OCI-LY1 (cell line): ENCODE measurements at regions not wholly inside any gene's neighbourhood (a gene's known extent, or its start where the extent isn't known, plus 50 kb on each side); places are given as distances from the start of the nearest gene placed in this dataset.

Experiments
- H2AFZ ChIP-seq: fragments of 200-600 bp; sonication (generic), shearing (Covaris generic); 2 replicates; pipeline ENCODE4 v1.6.0; 2014; ENCODE audit warnings: antibody characterized with exemption, mild to moderate bottlenecking, low read length
- H3F3A ChIP-seq: fragments of 200-600 bp; sonication (generic), shearing (Covaris generic); 2 replicates; pipeline ENCODE4 v1.6.0; 2014; ENCODE audit warnings: mild to moderate bottlenecking, antibody characterized with exemption, low read length, moderate library complexity; ENCODE audit not compliant: insufficient read depth
- H3K27ac ChIP-seq: fragments of 200-600 bp; sonication (generic); 2 replicates; pipeline ENCODE4 v1.5.1; 2014; ENCODE audit warnings: low read length, mixed run types, mild to moderate bottlenecking, low read depth; ENCODE audit not compliant: poor library complexity, severe bottlenecking
- H3K27me3 ChIP-seq: fragments of 200-600 bp; sonication (generic); 2 replicates; pipeline ENCODE4 v1.6.0; 2014; ENCODE audit warnings: antibody characterized with exemption, mild to moderate bottlenecking, low read length, moderate library complexity; ENCODE audit not compliant: insufficient read depth
- H3K36me3 ChIP-seq: fragments of 200-600 bp; sonication (generic); 2 replicates; pipeline ENCODE4 v1.6.1; 2014; ENCODE audit warnings: mild to moderate bottlenecking, antibody characterized with exemption, low read length, moderate library complexity, mixed read lengths; ENCODE audit not compliant: insufficient read depth
- H3K4me1 ChIP-seq: fragments of 200-600 bp; sonication (generic); 2 replicates; pipeline ENCODE4 v1.5.1; 2014; ENCODE audit warnings: mild to moderate bottlenecking, low read length, moderate library complexity; ENCODE audit not compliant: insufficient read depth, severe bottlenecking
- H3K4me2 ChIP-seq: fragments of 200-600 bp; sonication (generic), shearing (Covaris generic); 2 replicates; pipeline ENCODE4 v1.6.1; 2014; ENCODE audit warnings: low read length
- H3K4me3 ChIP-seq: fragments of 200-600 bp; sonication (generic); 2 replicates; pipeline ENCODE4 v1.5.1; 2014; ENCODE audit warnings: low read length, low read depth, mild to moderate bottlenecking, mixed read lengths; ENCODE audit not compliant: poor library complexity, severe bottlenecking
- H3K79me2 ChIP-seq: fragments of 200-600 bp; shearing (Covaris generic); 2 replicates; pipeline ENCODE4 v1.6.1; 2016; ENCODE audit warnings: mixed run types, low read length, mixed read lengths; ENCODE audit not compliant: insufficient read depth
- H3K9ac ChIP-seq: fragments of 200-600 bp; sonication (generic), shearing (Covaris generic); 2 replicates; pipeline ENCODE4 v1.6.1; 2014; ENCODE audit warnings: mild to moderate bottlenecking, low read length, mixed read lengths
- H3K9me2 ChIP-seq: fragments of 200-600 bp; sonication (generic), shearing (Covaris generic); 2 replicates; pipeline ENCODE4 v1.6.1; 2014; ENCODE audit warnings: low read depth, mild to moderate bottlenecking, low read length, mixed read lengths
- H3K9me3 ChIP-seq: fragments of 200-600 bp; shearing (Covaris generic); 2 replicates; pipeline ENCODE4 v1.6.1; 2014; ENCODE audit warnings: low read length, mixed read lengths
- H4K20me1 ChIP-seq: fragments of 200-600 bp; sonication (generic), shearing (Covaris generic); 2 replicates; pipeline ENCODE4 v1.6.0; 2016; ENCODE audit warnings: mild to moderate bottlenecking, low read length; ENCODE audit not compliant: insufficient read depth
- EZH2 ChIP-seq: fragments of 200-600 bp; sonication (generic), shearing (Covaris generic); IDR thresholded peaks from 2 replicates; pipeline ENCODE4 v1.8.0; 2017; ENCODE audit warnings: borderline replicate concordance, mixed run types, mild to moderate bottlenecking, antibody characterized with exemption, low read length, moderate library complexity, mixed read lengths
- TF ChIP-seq, protein P1 (sequence below): fragments of 200-600 bp; sonication (generic), shearing (Covaris generic); IDR thresholded peaks from 2 replicates; pipeline ENCODE4 v1.5.1; 2017; ENCODE audit warnings: mild to moderate bottlenecking, antibody characterized with exemption, low read length, moderate library complexity, mixed read lengths

DNA sequence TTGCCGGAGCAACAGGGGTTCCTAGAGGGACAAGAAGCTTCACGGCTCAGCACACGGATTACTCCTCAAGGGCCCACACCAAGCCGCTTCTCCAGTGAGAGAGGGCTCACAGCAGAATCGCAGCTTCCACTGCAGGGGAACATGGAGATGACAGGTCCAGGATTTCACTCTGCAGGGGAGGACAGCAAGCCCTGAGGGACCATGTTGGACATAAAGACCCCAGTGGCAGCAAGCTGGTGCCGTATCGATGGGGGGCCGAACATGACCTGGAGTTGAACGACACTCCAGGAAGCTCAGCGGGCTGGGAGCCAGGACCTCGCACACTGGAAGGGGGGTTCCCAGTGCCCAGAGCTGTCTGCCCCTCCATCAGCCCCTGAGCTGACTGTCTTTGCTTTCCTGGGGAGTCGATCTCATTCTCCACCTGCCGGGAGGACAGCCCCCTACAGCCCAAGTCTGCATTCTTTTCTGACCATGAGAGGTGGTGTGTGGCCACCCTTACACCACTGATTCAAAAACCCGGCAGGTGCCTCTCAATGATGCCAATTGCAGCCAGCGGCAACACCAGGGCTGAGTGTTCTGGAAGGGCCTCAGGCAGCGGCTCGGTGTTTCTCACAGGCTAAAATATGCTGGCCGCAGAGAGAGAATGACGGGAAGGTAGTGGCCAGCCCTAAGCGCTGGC lies 194.5 kb upstream of the CDH4 start:
- Histone ChIP-seq H3K79me2 (no peaks in the 10 kb centered on the region), H3K9me3 (no peaks in the 10 kb centered on the region), H3K9me2 (no peaks in the 10 kb centered on the region), H3K27ac (no peak overlapping the region), H3K36me3 (no peaks in the 10 kb centered on the region), H2AFZ (no peak overlapping the region), H3K9ac (no peak overlapping the region), H3K4me1 (no peaks in the 10 kb centered on the region), H3K4me2 (no peak overlapping the region), H3F3A (no peaks in the 10 kb centered on the region), H3K27me3 (no peaks in the 10 kb centered on the region), H3K4me3 (no peak overlapping the region), H4K20me1 (no peaks in the 10 kb centered on the region)
- TF ChIP-seq, protein P1, sequence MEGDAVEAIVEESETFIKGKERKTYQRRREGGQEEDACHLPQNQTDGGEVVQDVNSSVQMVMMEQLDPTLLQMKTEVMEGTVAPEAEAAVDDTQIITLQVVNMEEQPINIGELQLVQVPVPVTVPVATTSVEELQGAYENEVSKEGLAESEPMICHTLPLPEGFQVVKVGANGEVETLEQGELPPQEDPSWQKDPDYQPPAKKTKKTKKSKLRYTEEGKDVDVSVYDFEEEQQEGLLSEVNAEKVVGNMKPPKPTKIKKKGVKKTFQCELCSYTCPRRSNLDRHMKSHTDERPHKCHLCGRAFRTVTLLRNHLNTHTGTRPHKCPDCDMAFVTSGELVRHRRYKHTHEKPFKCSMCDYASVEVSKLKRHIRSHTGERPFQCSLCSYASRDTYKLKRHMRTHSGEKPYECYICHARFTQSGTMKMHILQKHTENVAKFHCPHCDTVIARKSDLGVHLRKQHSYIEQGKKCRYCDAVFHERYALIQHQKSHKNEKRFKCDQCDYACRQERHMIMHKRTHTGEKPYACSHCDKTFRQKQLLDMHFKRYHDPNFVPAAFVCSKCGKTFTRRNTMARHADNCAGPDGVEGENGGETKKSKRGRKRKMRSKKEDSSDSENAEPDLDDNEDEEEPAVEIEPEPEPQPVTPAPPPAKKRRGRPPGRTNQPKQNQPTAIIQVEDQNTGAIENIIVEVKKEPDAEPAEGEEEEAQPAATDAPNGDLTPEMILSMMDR = no peak
- no peak for TF ChIP-seq EZH2

DNA sequence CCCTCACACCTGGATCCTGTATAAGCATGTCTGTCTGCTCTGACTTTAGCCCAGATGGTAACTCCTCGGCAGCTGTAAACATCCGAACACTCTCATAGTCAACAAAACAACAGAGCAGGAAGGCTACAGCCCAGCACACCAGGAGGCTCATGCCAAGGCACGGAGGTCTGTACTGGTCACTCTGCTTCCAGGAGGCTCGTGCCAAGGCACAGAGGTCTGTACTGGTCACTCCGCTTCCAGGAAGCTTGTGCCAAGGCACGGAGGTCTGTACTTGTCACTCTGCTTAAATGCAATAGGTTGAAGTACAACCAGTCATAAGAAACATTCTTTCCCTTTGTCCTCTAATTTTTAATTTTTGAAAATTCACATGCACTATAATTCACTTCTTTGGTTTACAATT lies 190.1 kb upstream of the CDH4 start:
- Histone ChIP-seq H3K4me2 (no peak overlapping the region), H3K27ac (no peak overlapping the region), H2AFZ (no peak overlapping the region), H3K9me2 (no peaks in the 10 kb centered on the region), H3K9ac (no peak overlapping the region), H3K4me1 (no peaks in the 10 kb centered on the region), H3K36me3 (no peaks in the 10 kb centered on the region), H3F3A (no peaks in the 10 kb centered on the region), H3K9me3 (no peaks in the 10 kb centered on the region), H4K20me1 (no peaks in the 10 kb centered on the region), H3K27me3 (no peaks in the 10 kb centered on the region), H3K79me2 (no peaks in the 10 kb centered on the region), H3K4me3 (no peak overlapping the region)
- TF ChIP-seq, protein P1 = no peak
- TF ChIP-seq EZH2 = no peak

DNA sequence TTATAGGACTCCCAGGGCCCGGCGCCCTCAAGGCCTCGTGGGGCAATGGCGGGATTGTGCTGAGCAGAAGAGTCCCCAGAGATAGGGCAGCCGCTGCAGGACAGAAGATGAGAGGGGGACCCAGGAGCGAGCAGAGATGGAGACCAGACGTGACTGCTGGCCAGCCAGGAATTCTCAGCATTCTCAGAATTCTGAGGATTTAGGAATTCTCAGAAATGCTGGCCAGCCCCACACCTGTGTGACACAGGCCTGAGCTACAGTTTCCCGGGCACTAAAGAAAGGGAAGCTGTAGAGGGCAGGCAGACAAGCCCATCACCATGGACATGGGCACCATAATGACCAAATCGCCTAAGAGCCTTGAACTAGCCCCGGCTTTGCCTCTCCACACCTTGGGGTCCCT lies 186.2 kb upstream of the CDH4 start:
- no peaks in the 10 kb centered on the region for H4K20me1 ChIP-seq
- no peaks in the 10 kb centered on the region for H3K36me3 ChIP-seq
- no peak overlapping the region for H3K4me3 ChIP-seq
- no peaks in the 10 kb centered on the region for H3K79me2 ChIP-seq
- TF ChIP-seq, protein P1 = no peak
- TF ChIP-seq EZH2 = no peak
- no peaks in the 10 kb centered on the region for H3F3A ChIP-seq
- H3K9ac ChIP-seq = no peak overlapping the region
- no peaks in the 10 kb centered on the region for H3K4me1 ChIP-seq
- H3K27ac ChIP-seq = no peak overlapping the region
- no peaks in the 10 kb centered on the region for H3K9me2 ChIP-seq
- H3K4me2 ChIP-seq = no peak overlapping the region
- no peaks in the 10 kb centered on the region for H3K27me3 ChIP-seq
- no peak overlapping the region for H2AFZ ChIP-seq
- no peaks in the 10 kb centered on the region for H3K9me3 ChIP-seq
